GM21576 (cell line): ENCODE measurements at regions not wholly inside any gene's neighbourhood (a gene's known extent, or its start where the extent isn't known, plus 50 kb on each side); places are given as distances from the start of the nearest gene placed in this dataset.
"Not testable (repeated sequence)": the region's sequence is repeated elsewhere in the genome, so short reads cannot be mapped to it uniquely, and the experiment has no call there.

ENCODE experiments used
- ATAC-seq: cut with Tn5 transposase; IDR thresholded peaks from one replicate; pipeline ENCODE4 v1.9.1; 2021; ENCODE audit warnings: mild to moderate bottlenecking, moderate library complexity; ENCODE audit not compliant: unreplicated experiment

DNA sequence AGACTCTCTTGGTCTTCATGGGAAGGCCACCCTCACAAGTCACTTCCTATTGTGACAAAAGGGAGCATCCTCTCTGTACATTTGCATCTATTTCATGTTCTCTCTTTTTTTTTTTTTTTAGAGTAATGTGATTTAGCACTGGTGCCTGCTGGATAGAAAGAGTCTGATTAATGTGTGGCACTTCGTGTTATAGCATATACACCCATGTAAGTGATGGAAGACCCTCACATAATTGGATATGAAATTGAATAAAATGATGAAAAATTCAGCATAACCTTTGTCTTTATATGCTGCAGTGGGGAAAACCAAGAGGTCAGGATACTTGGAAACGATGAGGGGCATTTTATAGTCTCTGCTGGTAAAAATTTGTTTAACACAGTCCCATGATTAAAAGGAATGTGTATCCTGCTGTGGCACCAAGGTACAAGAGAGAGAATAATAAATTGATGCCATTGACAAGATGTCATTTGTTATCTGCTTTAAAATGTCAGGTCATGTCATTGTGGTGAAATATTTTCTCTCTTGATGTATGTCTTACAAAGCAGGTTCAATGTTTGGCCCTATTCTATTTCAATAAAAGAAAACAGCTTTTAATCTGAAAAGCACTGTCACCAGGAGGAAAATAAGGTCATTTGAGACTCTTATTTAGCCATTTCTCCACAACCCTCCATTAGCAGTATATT, 1115.4 kb downstream of the STPG2 start:
- ATAC-seq, result no peak

DNA sequence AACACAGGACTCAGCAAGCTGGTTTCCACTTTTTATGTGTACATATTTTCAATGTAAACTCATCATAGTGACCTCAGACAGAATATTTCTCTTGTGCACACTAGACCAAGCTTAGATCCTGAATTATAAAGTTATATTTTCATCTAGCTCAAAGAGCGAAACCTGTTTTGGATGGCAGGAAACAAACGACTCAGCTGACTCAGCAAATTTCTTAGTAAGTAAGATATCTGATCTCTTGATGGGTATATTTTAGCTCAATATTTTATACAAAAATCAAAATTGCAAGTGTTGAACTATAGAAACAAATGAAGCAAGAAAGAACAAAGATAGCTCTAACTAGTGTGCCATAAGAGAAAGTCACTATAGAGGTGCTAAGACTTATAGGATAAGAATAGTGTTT, 1114.5 kb downstream of the STPG2 start:
- ATAC-seq, result no peak

DNA sequence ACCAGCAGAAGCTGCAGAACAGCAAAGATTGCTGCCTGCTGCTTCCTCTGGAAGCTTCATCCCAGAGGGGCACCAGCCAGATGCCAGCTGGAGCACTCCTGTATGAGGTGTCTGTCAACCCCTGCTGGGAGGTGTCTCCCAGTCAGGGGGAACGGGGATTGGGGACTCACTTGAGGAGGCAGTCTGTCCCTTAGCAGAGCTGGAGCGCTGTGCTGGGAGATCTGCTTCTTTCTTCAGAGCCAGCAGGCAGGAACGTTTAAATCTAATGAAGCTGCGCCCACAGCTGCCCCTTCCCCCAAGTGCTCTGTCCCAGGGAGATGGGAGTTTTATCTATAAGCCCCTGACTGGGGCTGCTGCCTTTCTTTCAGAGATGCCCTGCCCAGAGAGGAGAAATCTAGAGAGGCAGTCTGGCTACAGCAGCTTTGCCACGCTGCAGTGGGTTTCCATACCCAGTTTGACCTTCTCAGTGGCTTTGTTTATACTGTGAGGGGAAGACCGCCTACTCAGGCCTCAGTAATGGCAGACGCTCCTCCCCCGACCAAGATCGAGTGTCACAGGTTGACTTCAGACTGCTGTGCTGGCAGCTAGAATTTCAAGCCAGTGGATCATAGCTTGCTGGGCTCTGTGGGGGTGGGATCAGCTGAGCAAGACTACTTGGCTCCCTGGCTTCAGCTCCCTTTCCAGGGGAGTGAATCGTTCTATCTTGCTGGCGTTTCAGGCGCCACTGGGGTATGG, 1105.7 kb downstream of the STPG2 start:
- not testable (repeated sequence) for ATAC-seq

DNA sequence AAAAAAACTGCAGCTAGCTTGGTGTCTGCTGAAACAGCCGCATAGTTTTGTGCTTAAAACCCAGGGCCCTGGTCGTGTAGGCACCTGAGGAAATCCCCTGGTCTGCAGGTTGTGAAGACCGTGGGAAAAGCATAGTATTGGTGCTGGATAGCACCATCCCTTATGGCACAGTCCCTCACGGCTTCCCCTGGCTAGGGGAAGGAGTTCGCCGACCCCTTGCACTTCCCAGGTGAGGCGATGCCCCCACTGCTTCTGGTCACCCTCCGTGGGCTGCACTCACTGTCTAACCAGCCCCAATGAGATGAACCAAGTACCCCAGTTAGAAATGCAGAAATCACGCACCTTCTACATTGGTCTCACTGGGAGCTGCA, 1105.1 kb downstream of the STPG2 start:
- no peak for ATAC-seq

DNA sequence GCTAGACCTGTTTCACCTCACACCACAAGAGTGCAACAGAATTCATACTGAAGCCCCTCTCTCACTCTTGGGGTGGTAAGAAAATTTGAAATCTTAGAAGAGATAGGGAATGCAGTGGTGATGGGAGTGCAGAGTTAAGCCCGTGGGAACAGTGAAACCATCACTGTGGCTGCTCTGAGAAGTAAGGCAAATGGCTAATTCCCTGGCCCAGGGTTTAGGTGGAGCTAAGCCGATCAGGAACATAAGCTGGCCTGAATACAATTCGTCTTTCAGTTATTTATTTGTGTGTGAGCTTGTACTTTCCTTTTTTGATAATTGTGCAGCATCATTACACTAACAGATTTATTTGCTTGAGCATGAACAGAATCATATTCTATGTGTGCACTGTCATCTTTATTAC, 1070.6 kb downstream of the STPG2 start:
- ATAC-seq, result no peak

DNA sequence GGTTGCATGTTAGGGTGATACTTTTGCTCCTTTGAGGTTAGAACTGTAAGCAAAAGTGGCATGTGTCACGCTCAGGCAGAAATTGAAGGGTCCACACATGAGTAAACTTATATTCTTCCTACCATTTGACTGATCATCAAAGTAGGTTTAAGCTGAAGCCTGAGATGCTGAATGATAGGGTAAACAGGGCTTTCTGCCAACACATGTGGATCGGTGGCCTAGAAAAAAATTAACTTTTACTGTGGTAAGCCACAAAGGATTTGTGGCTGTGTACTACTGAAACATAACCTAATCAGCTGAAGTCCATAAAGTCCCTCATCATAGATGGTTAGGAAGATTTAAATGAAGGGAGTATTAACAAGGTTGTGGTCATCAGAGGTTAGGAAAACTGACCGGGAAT, 1070.1 kb downstream of the STPG2 start:
- ATAC-seq, result no peak

DNA sequence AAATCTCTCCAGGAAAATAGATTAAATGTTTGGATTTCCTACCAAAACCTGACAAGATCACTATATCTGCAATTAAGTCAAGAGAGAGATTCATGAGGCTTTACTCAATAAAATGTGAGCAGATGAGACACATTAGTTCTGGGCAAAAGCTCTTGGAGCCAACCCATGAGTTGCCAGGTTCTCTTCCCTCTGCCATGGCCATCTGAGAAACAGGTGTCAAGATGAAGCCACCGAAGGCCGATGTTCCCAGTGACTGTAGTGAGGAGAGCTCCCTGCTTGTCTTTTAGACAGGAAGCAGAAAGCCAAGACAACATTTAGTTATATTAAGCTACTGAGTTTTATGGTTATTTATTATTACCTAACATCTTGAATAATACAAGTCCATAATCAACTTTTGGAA, 1068.7 kb downstream of the STPG2 start:
- ATAC-seq, result no peak

DNA sequence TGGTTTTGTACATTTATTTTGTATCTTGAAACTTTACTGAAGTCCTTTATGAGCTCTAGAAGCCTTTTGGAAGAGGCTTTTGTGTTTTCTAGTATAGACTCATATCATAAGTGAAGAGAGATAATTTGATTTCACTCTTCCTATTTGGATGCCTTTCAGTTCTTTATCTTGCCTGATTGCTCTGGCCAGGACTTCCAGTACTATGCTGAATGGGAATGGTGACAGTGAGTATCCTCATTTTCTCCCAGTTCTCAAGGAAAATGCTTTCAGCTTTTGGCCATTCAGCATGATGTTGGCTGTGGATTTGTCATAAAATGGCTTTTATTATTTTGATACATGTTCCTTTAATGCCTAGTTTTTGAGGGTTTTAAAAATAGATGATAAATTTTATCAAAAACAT, 1061.3 kb downstream of the STPG2 start:
- ATAC-seq, result no peak

DNA sequence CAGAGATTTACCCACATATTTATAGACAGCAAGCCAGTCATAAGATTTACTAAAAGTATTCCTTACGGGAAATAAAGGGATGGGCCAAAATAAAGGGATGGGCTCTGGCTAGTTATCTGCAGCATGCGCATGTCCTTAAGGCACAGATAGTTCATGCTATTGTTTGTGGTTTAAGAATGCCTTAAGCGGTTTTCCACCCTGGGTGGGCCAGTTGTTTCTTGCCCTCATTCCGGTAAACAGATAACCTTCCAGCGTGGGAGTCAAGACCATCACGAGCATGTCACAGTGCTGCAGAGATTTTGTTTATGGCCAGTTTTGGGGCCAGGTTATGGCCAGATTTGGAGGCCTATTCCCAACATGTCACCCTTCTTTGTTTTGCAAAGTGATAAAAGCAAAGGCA, 1046.2 kb downstream of the STPG2 start:
- ATAC-seq, result not testable (repeated sequence)

DNA sequence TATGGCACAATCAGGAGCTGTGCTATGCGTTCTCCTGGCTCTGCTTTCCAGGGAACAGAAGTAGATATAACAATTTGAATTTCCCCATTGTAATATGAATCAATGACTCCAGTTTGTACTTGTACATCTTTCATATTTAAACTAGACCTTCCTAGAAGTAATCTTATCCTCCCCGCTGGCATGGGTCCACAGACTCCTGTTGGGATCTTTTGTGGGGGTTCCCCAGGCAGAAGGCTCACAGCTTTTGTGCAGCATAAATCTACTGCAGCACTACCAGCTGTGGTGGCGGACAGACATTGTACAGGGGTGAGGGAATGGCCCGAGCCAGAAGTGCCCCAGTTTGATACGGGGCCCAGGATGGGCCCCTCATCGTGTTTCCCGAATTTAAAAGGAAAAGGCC, 1042.1 kb downstream of the STPG2 start:
- not testable (repeated sequence) for ATAC-seq

DNA sequence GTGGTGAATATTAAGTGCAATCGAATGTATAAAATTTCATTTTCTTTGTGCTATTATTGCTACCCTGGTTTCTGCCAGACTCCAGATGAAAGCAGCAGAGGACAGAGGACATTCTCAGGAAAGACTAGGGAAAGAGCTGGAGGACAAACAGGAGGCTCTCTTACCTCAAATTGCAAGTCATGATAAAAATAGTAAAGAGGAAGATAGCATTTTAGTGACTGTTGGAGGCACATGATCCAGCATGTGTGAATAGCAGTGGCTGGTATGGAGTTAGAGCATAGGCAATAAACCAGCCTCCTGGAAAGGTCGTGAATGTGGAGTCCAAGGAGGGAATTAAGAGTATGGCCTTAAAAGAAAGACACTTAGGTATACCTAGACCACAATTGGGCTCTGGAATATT, 1040.0 kb downstream of the STPG2 start:
- no peak for ATAC-seq

DNA sequence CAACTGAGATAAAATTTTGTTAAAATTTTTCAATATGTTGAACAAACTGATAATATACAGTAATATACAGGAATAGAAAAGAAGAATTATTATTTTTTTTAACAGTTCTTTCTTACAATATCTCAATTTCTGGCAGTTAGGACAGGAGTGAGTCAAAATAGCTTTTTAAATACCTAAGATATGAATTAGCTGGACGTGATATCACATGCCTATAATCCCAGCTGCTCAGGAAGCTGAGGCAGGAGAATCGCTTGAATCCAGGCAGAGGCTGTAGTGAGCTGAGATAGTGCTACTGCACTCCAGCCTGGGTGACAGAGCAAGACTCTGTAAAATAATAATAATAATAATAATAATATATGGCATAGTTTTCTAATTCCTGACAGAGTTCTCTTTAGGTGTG, 1039.3 kb downstream of the STPG2 start:
- no peak for ATAC-seq

DNA sequence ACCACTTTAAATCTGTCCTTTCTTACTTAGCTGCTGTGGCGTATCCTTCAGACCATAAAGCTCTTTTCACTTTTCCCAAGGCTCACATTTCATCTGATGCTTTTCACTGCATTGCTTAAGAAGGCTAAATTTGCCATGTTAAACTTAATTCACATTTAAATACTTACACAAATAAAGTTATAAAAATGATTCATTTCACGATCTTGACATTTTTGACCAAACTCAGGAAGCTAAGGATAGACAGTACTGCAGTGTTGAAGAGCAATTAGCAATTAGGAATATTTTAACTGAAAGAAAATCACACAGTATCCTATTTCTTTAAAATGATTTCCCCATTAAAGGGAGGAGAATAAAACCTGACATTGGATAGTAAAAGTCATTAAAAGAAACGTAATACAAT, 1038.6 kb downstream of the STPG2 start:
- ATAC-seq, result no peak

DNA sequence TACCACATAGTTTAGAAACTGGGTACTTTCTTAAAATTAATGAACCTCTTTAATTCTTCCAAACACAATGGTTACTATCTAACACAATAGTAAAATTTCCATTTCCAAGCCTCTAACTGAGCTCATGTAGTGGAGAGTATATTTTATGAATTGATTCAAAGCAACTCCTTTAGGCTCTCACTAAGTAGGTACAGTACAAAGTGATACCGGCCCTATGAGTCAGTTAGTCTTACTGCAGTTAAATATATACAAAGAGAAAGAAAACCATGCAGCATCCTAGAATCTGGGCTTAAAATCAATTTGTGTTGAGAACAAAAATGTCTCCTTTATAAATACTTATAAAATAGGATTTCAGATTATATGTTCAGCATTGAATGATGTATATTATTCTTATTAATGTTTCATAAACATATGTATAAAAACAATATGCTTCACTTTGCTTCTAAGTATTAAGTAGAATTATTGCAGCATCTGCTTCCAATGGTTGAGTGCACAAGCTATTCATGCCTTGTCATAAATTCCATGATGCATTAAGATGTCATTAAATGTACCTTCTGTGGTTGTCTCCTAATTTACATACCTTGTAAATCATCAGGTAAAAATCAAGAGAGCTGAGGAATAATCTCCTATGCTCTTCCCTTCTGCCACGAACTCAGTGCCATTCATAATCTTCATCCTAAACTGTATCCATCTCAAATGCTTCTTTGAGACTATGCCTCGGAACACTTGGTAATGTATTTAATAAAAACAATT, 1037.8 kb downstream of the STPG2 start:
- ATAC-seq, result no peak

DNA sequence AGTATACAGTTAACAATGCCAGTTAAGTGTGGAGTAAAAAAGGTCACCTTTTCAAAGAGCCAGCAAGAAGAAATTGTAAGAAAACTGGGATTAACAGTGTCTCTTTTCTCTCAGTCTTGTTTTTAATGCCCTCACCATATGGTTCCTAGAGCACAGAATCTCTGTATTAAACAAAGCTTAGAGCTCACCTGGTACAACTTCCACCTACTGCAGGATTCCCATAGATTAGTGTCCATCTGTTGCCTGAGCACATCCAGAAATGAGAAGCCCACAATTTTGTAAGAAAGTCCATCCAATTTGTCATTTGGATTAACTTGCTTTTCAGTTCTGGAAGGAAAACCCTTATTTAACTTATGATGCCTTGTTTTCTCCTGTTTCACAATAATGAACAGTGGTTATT, 1037.1 kb downstream of the STPG2 start:
- no peak for ATAC-seq

DNA sequence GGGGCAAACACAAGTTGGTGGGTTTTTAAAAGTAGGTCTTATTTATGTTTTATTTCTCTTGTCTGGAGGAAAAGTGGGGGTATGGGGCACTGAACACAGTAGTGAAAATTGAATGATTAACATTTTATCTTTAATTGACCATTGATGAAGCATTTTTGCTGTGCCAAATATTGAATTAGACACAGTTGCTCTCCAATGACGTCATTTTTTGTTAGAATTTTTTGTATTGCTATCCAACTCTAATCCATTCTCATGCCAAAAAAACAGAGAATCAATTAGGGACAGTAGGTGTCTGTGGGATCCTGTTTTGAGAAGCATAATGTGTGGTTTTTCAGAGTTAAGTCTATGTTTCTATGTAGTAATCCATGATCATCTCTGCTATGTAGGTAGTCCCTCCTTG, 1032.8 kb downstream of the STPG2 start:
- ATAC-seq, result no peak

DNA sequence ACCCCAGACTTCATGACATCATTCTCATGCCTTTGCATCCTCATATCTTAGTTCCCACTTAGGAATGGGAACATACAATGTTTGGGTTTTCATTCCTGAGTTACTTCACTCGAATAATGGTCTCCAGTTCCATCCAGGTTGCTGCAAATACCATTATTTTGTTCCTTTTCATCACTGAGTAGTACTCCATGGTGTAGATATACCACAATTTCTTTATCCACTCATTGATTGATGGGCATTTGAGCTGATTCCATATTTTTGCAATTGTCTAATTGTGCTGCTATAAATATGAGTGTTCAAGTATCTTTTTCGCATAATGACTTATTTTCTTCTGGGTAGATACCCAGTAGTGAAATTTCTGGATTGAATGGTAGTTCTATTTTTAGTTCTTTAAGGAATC, 1026.8 kb downstream of the STPG2 start:
- no peak for ATAC-seq

DNA sequence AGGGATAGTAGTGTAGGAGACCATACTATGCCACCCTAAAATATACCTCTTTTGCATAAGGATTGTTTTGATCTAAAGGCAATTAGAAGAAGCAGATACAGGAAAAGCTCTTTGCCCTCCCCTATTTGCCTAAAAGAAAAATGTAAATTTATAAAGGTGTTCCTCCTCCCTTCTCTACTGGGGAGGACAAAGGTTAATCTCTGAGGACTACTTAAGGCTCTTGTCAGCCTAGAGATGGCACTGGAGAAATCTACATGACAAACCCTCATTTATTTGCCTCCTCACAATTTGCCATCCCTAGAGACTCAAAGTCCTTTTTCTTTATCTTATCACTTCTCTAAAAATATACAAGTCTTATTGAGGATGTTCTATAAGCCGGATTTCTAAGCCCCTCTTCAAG, 1021.8 kb downstream of the STPG2 start:
- no peak for ATAC-seq

DNA sequence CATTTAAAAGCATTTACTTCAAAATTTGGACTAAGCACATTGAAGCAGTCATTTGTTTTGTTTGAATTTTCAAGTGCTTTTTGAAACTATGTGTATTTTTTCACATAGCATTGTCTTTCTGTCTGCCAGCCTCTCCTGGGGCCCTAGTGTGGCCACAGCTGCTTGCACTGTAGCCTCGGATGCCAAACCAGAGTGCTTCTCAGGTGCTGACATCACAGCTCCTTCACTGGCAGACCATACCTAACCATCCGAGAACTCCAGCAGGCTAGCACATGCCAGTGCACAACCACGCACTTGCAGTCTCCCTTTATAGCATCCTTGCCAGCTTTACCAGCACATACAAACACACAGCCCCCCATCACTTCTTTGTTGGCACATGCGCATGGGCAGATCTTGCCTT, 1019.7 kb downstream of the STPG2 start:
- no peak for ATAC-seq

DNA sequence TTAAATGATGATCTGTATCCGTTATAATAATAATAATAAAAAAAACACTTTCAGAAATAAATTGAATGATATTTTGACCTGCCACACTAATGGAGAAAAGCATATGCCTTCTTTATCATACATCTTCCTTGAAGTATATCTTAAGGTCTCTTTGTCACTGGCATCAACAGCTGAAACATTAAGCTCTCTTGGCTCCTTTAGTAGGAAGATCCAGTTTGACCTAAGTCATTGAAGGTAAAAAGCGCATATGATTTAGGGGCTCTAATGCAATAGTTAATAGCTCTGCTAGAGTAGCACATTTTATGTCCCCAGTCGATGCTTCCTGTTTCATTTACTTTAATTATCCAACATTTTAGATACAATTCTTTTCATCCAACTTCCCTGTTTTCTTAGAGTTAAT, 1010.8 kb downstream of the STPG2 start:
- ATAC-seq, result no peak

DNA sequence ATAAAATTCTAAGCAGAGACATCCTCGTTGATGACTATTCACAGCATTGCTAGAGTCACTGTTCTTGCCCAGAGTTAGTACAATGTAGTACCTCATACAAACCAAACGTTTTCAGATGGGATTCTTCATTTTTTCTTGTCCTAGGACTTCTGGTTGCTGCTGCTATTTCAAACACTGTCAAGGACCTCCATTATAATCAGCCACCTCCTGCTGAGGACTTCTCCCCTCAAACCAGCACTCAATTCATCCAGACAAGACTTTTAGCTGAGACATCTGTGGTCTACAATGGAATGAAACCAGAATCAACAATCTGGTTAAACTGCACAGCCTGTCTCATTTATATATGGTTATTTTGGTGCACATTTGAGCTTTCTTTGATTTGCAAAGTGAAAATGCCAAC, 1008.8 kb downstream of the STPG2 start:
- no peak for ATAC-seq

DNA sequence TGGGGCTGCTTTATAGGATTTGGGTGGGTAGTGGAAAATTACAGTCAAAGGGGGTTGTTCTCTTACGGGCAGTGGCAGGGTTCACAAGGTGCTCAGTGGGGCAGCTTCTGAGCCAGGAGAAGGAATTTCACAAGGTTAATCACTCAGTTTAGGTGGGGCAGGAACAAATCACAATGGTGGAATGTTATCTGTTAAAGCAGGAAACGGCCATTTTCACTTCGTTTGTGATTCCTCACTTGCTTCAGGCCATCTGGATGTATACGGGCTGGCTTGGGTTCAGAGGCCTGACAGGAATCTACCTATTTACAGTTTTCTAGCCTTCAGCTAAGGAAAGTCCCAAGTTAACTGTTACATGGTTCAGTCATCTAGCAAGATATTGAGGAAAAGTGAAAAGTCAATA, 1003.5 kb downstream of the STPG2 start:
- no peak for ATAC-seq
